ENCODE measurements at regions not wholly inside any gene's neighbourhood (a gene's known extent, or its start where the extent isn't known, plus 50 kb on each side); places are given as distances from the start of the nearest gene placed in this dataset.

DNA sequence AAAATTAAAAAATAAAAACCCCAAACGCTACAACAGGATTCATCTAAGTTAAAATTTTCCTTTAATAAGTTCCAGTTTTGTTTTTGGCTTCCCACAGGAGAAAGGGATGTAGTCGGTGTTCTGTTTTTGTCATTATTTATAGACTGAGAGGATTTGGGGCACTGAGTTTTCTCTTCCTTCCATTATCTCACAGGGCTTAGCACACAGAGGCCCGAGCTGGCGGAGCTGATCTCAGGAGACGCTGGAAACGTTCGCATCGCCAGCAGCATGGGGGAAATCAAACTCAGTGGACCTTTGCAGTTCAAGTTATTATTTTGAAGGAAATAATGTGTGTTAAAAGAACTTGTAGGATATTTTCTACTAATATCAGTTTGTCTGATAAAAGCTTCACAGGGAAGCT, 669.7 kb upstream of the SALL3 start:
- no peak for DNase-seq

- DNase-seq, result no peak
Measured at GRCh38 chr18:78319264-78319663, 660.4 kb upstream of the SALL3 start.

GRCh38 chr18:78319961-78320360, 659.7 kb upstream of the SALL3 start:
- DNase-seq, result no peak

DNA sequence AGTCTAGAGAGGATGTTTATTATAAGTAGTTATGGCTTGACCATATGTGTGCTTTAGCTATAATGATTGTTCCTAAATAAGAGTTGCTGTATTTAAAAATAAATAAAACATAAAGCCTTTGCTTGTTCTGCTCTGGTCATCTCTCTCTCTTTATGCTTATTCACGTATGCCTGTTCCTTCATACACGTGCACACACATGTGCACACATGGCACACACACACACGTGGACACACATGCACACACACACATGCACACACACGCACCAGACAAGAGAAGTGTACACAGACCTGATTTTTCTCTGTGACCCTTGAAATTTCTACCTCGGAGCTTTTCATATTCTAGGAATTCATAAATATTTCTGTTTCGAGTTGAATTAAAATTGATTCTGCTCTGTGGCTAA, 658.2 kb upstream of the SALL3 start:
- no peak for DNase-seq

- DNase-seq, result no peak
Measured at GRCh38 chr18:78323453-78324197, 656.0 kb upstream of the SALL3 start.

- DNase-seq, result no peak
Measured at GRCh38 chr18:78327643-78328042, 652.0 kb upstream of the SALL3 start.

DNA sequence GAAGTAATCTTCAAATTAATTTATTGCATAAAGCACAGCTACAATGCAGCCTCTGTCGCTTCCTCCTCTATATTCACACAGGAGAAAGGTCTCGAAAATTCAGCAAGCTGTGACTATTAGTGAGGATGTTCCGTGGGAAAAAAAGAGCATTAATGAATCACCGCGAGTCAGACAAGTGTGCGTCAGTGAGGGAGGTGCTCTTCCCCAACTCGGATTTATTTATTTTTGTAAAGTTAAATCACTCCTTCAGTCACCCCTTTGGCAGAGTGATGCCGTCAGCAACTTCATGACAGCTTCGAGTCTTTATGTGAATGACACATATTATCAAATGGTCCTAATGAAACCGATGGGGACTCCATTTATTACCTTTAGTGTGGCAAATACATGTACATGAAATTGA, 648.9 kb upstream of the SALL3 start:
- DNase-seq, result no peak

DNA sequence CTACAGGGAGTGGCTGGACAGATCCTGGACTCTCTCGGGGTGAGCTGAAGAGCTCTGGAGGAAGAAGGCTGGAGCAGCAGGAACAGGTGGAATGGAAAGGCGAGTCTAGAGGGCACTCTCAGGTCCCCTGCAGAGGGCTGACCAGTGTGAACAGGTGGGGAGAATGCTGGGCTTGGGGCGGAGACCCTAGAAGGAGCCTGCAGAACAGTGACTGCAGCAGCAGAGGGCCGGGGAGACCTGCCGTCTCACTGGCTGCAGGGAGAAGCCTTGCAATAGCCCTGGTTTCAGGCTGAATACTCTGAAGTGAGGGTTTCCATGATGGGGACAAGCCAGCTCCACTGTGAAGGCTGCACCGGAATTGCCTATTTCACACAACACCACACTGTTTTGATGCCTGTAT, 626.7 kb upstream of the SALL3 start:
- DNase-seq, result no peak

GRCh38 chr18:78362198-78362597, 617.4 kb upstream of the SALL3 start:
- DNase-seq, result no peak

DNA sequence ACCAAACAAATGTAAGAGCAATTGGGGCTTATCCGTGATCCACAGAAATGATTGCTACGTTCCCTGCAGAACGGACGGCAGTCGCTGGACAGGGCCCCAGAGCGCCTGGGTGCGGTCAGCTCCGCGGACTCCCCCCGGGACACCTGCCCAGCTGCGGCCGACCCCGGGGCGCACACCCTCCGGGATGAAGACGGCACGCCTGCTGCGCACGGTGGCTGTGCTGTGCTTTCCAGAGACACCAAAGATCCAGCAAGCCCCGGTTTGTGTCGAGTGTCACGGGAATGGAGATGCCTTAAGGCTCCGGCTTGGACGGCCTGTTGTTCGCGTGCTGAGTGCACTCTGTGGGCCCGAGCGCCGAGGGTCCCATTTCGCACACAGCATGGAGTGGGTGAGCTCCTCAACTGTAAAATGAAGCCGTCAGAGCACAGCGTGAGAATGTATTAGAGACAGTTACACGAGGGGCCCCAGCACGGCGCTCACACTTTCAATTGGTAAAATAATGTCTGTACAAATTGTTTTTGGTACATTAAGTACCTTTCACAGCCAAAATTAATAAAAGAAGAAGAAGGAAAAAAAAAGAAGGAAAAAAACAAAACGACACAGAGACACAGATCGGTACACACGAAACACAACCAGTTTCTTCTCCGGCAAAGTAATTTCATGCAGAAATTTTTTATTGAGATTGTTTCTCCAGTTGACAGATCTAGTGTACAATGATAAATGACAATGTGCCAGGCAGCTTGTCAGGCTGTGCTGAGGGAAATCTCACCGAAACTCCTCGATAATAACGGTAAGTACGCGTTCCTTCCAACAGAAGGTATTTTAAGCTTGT, 615.8 kb upstream of the SALL3 start:
- no peak for DNase-seq

DNA sequence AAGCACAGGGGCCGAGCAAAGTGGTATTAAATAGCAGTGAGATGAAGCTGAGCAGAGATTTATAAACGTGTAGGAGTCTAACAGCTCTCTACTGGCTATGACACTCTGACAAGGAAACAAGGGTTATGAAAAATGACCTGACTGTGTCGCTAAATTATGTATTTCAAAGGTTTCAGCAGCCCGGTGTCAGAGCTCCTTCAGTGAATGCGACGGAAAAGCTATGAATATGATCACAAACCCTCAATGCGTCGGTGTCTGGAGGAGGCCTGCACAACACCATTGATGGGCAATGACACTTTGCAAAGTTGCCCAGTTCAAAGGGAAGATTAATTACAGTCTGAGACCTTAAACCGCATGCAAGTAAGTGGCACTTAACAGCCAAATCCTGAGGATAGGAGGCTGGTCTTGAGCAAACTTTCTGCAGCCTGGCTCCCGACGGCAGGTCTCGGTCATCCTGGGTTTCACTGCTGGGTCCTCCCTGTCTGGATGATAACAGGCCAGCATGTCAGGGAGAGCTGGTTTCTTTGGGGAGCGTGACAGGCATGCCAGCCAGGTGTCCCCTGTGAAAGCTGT, 615.1 kb upstream of the SALL3 start:
- no peak for DNase-seq

GRCh38 chr18:78367996-78368395, 611.6 kb upstream of the SALL3 start:
- DNase-seq, result no peak

DNA sequence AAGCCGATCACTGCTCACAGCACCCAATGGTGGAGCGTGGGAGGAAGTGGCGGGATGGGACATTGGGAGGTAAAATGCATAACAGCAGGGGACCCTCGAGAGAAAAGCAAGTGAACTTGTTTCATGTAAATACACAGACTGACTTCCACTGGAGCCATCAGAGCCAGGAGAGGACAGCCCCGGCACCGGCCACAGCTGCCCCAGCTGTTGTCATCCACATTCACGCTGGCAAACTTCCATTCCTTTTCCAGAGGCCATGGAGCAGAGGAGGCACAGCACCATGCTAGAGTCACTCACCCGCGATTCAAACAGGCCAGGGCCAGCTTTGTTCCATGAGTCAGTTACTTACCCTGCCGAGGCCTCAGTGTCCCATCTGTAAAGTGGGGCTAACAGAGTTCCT, 610.9 kb upstream of the SALL3 start:
- no peak for DNase-seq

DNA sequence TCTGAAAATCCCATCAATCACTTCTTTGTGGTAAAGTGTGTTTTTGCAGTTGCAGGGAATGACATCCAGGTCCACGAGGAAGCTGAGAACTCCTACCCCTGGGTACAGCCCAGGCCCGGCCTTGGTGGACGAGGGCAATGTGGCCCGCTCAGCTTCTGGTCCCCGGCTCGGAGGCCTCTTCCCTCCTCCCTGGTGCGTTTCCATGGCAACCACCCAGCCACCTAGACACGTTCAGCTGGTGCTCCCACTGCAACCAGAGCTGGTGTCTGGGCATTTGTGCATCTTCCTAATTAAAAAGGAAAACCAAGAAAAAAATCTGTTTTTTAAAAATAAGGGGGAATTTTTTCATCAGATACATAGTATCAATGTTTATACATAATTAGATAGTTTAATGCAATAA, 603.6 kb upstream of the SALL3 start:
- DNase-seq, result no peak

DNA sequence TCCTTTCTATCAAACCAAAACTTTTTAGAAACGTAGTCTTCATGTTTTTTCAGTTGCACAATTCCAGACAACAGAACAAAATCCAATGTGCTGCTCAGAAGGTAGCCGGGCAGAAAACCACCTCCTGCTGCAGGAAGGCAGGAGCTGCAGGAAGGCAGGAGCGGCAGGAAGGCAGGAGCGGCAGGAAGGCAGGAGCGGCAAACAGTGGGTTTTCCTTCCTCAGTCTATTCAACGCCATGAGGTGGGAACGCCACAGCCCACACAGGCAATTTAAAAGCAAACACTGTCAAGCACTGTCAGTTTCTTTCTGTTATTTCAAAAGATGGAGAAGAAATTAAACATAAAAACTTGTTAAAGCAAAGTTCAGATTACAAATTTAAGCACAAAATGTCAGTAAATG, 601.2 kb upstream of the SALL3 start:
- no peak for DNase-seq

DNA sequence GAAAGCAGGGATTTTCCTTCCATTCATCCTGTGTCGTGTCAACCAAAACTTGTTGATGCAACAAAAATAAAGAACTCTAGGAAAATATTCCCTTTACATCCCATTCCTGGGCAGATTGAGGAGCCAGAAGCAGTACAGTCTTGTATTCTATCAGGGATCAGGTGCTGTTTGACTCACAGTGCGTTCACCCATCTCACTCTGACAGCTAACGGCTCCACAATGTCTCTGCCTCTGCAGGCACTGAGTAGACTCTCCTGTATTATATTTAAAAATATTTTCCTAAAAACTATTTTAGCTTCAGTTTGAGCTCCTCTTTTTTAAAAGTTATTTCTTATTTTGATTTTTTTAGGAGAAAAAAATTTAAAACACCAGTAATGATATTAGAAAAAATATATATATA, 600.6 kb upstream of the SALL3 start:
- no peak for DNase-seq

DNA sequence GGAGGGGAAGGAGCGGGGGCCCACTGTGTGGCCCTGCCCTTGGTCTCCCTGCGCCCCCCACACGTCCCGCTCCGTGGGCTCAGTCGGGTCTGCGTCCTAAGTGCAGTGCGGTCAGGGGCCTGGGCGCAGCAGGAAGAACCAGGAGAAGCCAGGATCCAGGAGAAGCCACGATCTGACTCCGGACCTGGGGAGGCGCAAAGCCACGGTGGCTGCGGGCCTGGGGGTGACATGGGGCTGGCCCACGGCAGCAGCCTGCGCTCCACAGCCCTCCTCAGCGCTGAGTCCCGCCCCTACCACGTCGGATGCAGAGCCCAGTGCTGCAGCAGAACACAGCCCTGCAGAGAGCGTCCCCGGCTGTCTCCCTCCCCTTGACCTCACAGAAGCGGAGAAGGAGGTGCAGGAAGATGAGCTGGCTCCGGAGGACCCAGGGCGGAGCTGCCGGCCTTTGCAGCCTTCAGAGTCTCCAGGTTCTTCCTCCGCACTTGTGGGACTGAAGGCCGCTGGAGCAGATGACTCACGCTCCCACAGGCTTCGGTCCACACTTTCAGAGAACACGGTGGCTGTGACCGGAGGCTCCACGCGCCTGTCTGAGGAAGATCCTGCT, 589.2 kb upstream of the SALL3 start:
- DNase-seq, result no peak

GRCh38 chr18:78390952-78391348, 588.7 kb upstream of the SALL3 start:
- DNase-seq, result no peak

DNA sequence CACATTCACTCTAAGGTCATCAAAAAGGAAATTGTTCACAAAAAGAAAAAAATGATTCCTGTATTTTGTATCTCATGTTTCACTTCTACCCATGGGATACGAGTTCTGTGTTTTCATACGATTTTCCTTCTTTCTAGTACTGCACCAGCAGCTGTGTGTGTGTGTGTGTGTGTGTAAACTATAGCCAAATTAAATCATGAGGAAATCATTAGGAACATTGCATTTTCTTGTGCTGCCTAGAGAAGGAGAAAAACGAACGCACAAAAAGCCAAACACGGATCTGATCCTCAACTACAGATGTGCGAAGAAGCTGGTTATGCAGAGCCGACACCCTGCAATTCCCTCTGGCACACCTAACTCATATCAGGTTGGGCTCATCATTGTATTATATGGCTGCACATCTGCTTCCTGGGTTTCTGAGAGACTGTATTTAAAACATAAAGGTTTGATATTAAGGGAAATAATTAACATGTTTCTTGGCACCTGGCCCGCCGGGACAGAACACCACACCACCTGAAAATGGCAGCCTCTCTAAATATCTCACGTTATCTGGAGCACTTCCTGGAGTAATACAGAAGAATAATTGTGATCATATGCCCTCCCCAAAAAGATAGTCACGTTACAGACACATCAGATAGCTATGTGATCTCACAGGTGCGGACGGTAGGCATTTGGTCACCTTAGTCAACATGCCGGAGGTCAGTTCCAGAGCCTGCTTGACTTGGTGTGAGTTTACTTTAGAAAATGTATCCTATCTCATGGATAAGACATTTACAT, 586.3 kb upstream of the SALL3 start:
- no peak for DNase-seq

DNA sequence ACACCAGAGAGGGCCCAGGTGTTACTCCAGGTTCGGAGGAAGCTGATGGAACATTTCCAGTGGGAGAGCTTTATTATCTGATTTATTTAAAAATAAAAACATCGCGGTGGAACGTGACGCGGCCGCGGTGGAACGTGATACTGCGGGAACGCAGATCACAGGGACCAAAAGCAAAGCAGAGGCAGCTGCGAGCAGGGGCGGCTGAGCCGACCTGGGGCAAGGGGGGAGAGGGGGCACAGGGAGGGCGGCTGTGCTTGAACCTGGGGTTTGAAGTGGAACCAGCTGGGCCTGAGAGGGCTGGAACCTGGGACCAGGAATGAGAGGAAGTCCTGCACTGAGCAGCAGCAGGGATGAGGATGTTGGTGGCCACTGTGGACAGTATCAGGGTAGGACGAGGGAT, 583.5 kb upstream of the SALL3 start:
- DNase-seq, result no peak

GRCh38 chr18:78396756-78397155, 582.9 kb upstream of the SALL3 start:
- no peak for DNase-seq

DNA sequence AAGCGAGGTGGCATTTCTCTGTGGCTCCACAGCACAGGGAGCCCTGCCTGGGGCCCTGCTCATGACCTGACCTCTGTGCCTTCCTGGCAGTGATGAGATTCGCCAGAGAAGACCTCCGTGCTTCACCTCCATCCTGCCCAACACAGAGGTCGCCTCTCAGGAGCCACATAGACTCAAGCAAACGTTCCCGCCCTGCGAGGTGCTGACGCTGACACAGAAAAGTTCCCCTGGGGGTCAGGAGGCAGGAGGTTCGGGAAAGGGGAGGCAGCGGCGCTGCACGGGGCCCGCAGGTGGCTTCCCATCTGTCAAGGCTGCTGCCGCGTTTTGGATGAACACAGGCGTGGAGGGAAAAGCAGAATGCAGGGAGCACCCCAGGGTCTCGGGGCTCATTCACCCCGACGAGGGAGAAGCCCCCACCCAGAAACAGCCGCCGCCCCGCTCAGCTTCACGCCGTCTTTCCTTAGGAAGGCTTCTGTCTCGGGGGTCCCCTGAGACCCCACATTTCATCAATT, 579.6 kb upstream of the SALL3 start:
- DNase-seq, result no peak

- no peak for DNase-seq
Measured at GRCh38 chr18:78402440-78402839, 577.2 kb upstream of the SALL3 start.

All from stimulated activated CD4-positive, alpha-beta T cell treated with anti-CD3 and anti-CD28 coated beads, Interleukin-1b, Interleukin-23, amount 100 ng/mL, for 48 hours (primary cell).